SK-N-SH (cell line): ENCODE measurements at regions not wholly inside any gene's neighbourhood (a gene's known extent, or its start where the extent isn't known, plus 50 kb on each side); places are given as distances from the start of the nearest gene placed in this dataset.

ENCODE experiments used
- CTCF ChIP-seq: fragments of 200-600 bp; sonication (generic); IDR thresholded peaks from 2 replicates; pipeline ENCODE4 v1.6.1; 2017; ENCODE audit warnings: antibody characterized with exemption, mild to moderate bottlenecking, moderate library complexity
- GABPA ChIP-seq: IDR thresholded peaks from 2 replicates; pipeline ENCODE4 v1.4.0; 2012; ENCODE audit warnings: low read depth, mild to moderate bottlenecking
- JUND ChIP-seq: IDR thresholded peaks from 2 replicates; pipeline ENCODE4 v1.4.0; 2012
- MAX ChIP-seq: IDR thresholded peaks from 2 replicates; pipeline ENCODE4 v1.4.0; 2012; ENCODE audit warnings: low read depth
- MEF2A ChIP-seq: IDR thresholded peaks from 2 replicates; pipeline ENCODE4 v1.4.0; 2012; ENCODE audit warnings: low read depth, borderline replicate concordance
- MXI1 ChIP-seq: IDR thresholded peaks from 2 replicates; pipeline ENCODE4 v1.6.1; 2012; ENCODE audit warnings: mild to moderate bottlenecking, low read depth, low read length, improper control_type of control experiment
- NRF1 ChIP-seq: IDR thresholded peaks from 2 replicates; pipeline ENCODE4 v1.6.1; 2012; ENCODE audit warnings: low read depth, mild to moderate bottlenecking, low read length
- POLR2AphosphoS5 ChIP-seq: IDR thresholded peaks from 2 replicates; pipeline ENCODE4 v1.6.1; 2012; ENCODE audit warnings: low read depth, low read length
- REST ChIP-seq: IDR thresholded peaks from 2 replicates; pipeline ENCODE4 v1.6.1; 2012; ENCODE audit warnings: mild to moderate bottlenecking, low read depth, low read length, moderate library complexity
- RFX5 ChIP-seq: IDR thresholded peaks from 2 replicates; pipeline ENCODE4 v1.6.1; 2012; ENCODE audit warnings: mild to moderate bottlenecking, improper control_type of control experiment, low read length
- SMC3 ChIP-seq: IDR thresholded peaks from 2 replicates; pipeline ENCODE4 v1.6.1; 2012; ENCODE audit warnings: low read depth, low read length, improper control_type of control experiment
- TCF12 ChIP-seq: IDR thresholded peaks from 2 replicates; pipeline ENCODE4 v1.4.0; 2012
- USF2 ChIP-seq: fragments of 150-350 bp; IDR thresholded peaks from 2 replicates; pipeline ENCODE4 v1.6.1; 2017; ENCODE audit warnings: antibody characterized with exemption, low read length, low read depth, borderline replicate concordance
- YY1 ChIP-seq: IDR thresholded peaks from 2 replicates; pipeline ENCODE4 v1.4.0; 2012; ENCODE audit warnings: low read depth, mild to moderate bottlenecking

GRCh38 chr22:34080433-34080832 is 160.2 kb upstream of the LARGE1 start:
- no peak for TF ChIP-seq USF2
- no peak for TF ChIP-seq CTCF
- TF ChIP-seq GABPA: no peak
- TF ChIP-seq NRF1: no peak
- TF ChIP-seq YY1: no peak
- TF ChIP-seq REST: no peak
- no peak for TF ChIP-seq MEF2A
- TF ChIP-seq JUND: no peak
- TF ChIP-seq POLR2AphosphoS5: no peak
- TF ChIP-seq RFX5: no peak
- TF ChIP-seq TCF12: no peak
- TF ChIP-seq MXI1: no peak
- no peak for TF ChIP-seq MAX
- TF ChIP-seq SMC3: no peak
